Activated CD4-positive, alpha-beta T cell treated with anti-CD3 and anti-CD28 coated beads, Interleukin-2, amount 10 ng/mL, durations not matched to agents 7 days and 5 days (primary cell): ENCODE measurements at regions not wholly inside any gene's neighbourhood (a gene's known extent, or its start where the extent isn't known, plus 50 kb on each side); places are given as distances from the start of the nearest gene placed in this dataset.
"Not testable (repeated sequence)": the region's sequence is repeated elsewhere in the genome, so short reads cannot be mapped to it uniquely, and the experiment has no call there.

Experiments
- CTCF ChIA-PET: fragments of 350-600 bp; sonication (Branson Sonifier 250); formaldehyde crosslinking; loops from one replicate; lab custom pipeline; 2021; ENCODE audit warnings: antibody characterized with exemption; lab: Charles Lee
- POLR2A ChIA-PET: fragments of 350-600 bp; sonication (Branson Sonifier 250); formaldehyde crosslinking; loops from one replicate; lab custom pipeline; 2021; ENCODE audit warnings: antibody characterized with exemption; lab: Charles Lee
- DNase-seq: peaks from one replicate; pipeline ENCODE4 v3.0.0-alpha.2; 2020
- H3K27ac Mint-ChIP-seq: one replicate; pipeline ENCODE4 v1.8.0; 2021; ENCODE audit warnings: mild to moderate bottlenecking, moderate library complexity, mixed read lengths
- H3K27me3 Mint-ChIP-seq: one replicate; pipeline ENCODE4 v1.8.0; 2021; ENCODE audit warnings: mixed read lengths
- H3K36me3 Mint-ChIP-seq: one replicate; pipeline ENCODE4 v1.8.0; 2021; ENCODE audit warnings: low read depth, mixed read lengths
- H3K4me1 Mint-ChIP-seq: one replicate; pipeline ENCODE4 v1.8.0; 2021; ENCODE audit warnings: mixed read lengths
- H3K4me3 Mint-ChIP-seq: one replicate; pipeline ENCODE4 v1.8.0; 2021; ENCODE audit warnings: mild to moderate bottlenecking, moderate library complexity, mixed read lengths
- H3K9me3 Mint-ChIP-seq: one replicate; pipeline ENCODE4 v1.8.0; 2021; ENCODE audit warnings: mixed read lengths

- Mint-ChIP-seq H3K9me3 (peaks cover 13% of the 10 kb centered on the region), H3K27ac (no peak overlapping the region), H3K36me3 (no peaks in the 10 kb centered on the region), H3K4me1 (no peaks in the 10 kb centered on the region), H3K4me3 (no peak overlapping the region), H3K27me3 (no peaks in the 10 kb centered on the region)
- POLR2A ChIA-PET = no interaction called here
- no peak for DNase-seq
- CTCF ChIA-PET = no interaction called here
These were observed 179.2 kb upstream of the AUTS2 start for GRCh38 chr7:69418869-69419670.

GRCh38 chr7:69419934-69420333 lies 178.3 kb upstream of the AUTS2 start:
- no peak overlapping the region for H3K4me3 Mint-ChIP-seq
- ChIA-PET POLR2A (no interaction called here), CTCF (no interaction called here)
- H3K4me1 Mint-ChIP-seq = no peaks in the 10 kb centered on the region
- no peak for DNase-seq
- peaks cover 10% of the 10 kb centered on the region for H3K9me3 Mint-ChIP-seq
- no peaks in the 10 kb centered on the region for H3K27me3 Mint-ChIP-seq
- H3K27ac Mint-ChIP-seq = no peak overlapping the region
- no peaks in the 10 kb centered on the region for H3K36me3 Mint-ChIP-seq

- no peak for DNase-seq
- H3K4me3 Mint-ChIP-seq = no peak overlapping the region
- no peaks in the 10 kb centered on the region for H3K27me3 Mint-ChIP-seq
- POLR2A ChIA-PET = no interaction called here
- CTCF ChIA-PET = interaction anchor here (0.8 kb wide), 1 partner anchor 14 kb away, joined by 3 read pairs; no protein-coding TSS in a partner anchor
- no peaks in the 10 kb centered on the region for H3K36me3 Mint-ChIP-seq
- H3K27ac Mint-ChIP-seq = no peak overlapping the region
- no peaks in the 10 kb centered on the region for H3K4me1 Mint-ChIP-seq
- H3K9me3 Mint-ChIP-seq = peaks cover 4% of the 10 kb centered on the region
These were observed 175.7 kb upstream of the AUTS2 start for GRCh38 chr7:69422574-69422985.

- DNase-seq = no peak
- H3K4me1 Mint-ChIP-seq = no peaks in the 10 kb centered on the region
- POLR2A ChIA-PET = no interaction called here
- no peak overlapping the region for H3K4me3 Mint-ChIP-seq
- H3K36me3 Mint-ChIP-seq = no peaks in the 10 kb centered on the region
- peaks cover 2% of the 10 kb centered on the region for H3K9me3 Mint-ChIP-seq
- H3K27ac Mint-ChIP-seq = no peak overlapping the region
- CTCF ChIA-PET = no interaction called here
- H3K27me3 Mint-ChIP-seq = peaks cover 12% of the 10 kb centered on the region
These were observed 171.6 kb upstream of the AUTS2 start for GRCh38 chr7:69426705-69427104.

- CTCF ChIA-PET = no interaction called here
- Mint-ChIP-seq H3K4me3 (no peak overlapping the region), H3K36me3 (no peaks in the 10 kb centered on the region), H3K27me3 (peaks cover 12% of the 10 kb centered on the region), H3K27ac (no peak overlapping the region), H3K4me1 (no peaks in the 10 kb centered on the region), H3K9me3 (peaks cover 8% of the 10 kb centered on the region)
- POLR2A ChIA-PET = no interaction called here
- DNase-seq = no peak
These were observed 170.2 kb upstream of the AUTS2 start for GRCh38 chr7:69428089-69428488.

GRCh38 chr7:69429911-69430383 lies 168.3 kb upstream of the AUTS2 start:
- Mint-ChIP-seq H3K27me3 (peaks cover 12% of the 10 kb centered on the region), H3K9me3 (peaks cover 12% of the 10 kb centered on the region), H3K27ac (no peak overlapping the region), H3K4me3 (no peak overlapping the region), H3K36me3 (no peaks in the 10 kb centered on the region), H3K4me1 (no peaks in the 10 kb centered on the region)
- no peak for DNase-seq
- ChIA-PET POLR2A (no interaction called here), CTCF (interaction anchor here (0.6 to 1.2 kb wide), 2 partner anchors 40 to 44 kb away, joined by 3 read pairs; no protein-coding TSS in a partner anchor)

- Mint-ChIP-seq H3K36me3 (no peaks in the 10 kb centered on the region), H3K4me3 (no peak overlapping the region), H3K27ac (no peak overlapping the region), H3K27me3 (peaks cover 12% of the 10 kb centered on the region), H3K9me3 (peaks cover 10% of the 10 kb centered on the region), H3K4me1 (no peaks in the 10 kb centered on the region)
- POLR2A ChIA-PET = no interaction called here
- CTCF ChIA-PET = no interaction called here
- no peak for DNase-seq
These were observed 167.8 kb upstream of the AUTS2 start for GRCh38 chr7:69430384-69431021.

GRCh38 chr7:69431626-69432025 lies 166.6 kb upstream of the AUTS2 start:
- H3K27ac Mint-ChIP-seq = no peak overlapping the region
- DNase-seq = no peak
- CTCF ChIA-PET = no interaction called here
- peaks cover 12% of the 10 kb centered on the region for H3K27me3 Mint-ChIP-seq
- no peaks in the 10 kb centered on the region for H3K4me1 Mint-ChIP-seq
- peaks cover 10% of the 10 kb centered on the region for H3K9me3 Mint-ChIP-seq
- POLR2A ChIA-PET = no interaction called here
- H3K36me3 Mint-ChIP-seq = no peaks in the 10 kb centered on the region
- no peak overlapping the region for H3K4me3 Mint-ChIP-seq

GRCh38 chr7:69432276-69432675 lies 166.0 kb upstream of the AUTS2 start:
- POLR2A ChIA-PET, DNase-seq, H3K36me3 Mint-ChIP-seq, H3K4me3 Mint-ChIP-seq, H3K9me3 Mint-ChIP-seq, H3K27ac Mint-ChIP-seq, H3K4me1 Mint-ChIP-seq, CTCF ChIA-PET: not testable (repeated sequence)
- H3K27me3 Mint-ChIP-seq = peaks cover 12% of the 10 kb centered on the region

GRCh38 chr7:69433081-69433480 lies 165.2 kb upstream of the AUTS2 start:
- no peak overlapping the region for H3K4me3 Mint-ChIP-seq
- no peak overlapping the region for H3K27ac Mint-ChIP-seq
- H3K27me3 Mint-ChIP-seq = peaks cover 12% of the 10 kb centered on the region
- H3K36me3 Mint-ChIP-seq = no peaks in the 10 kb centered on the region
- DNase-seq = no peak
- no peaks in the 10 kb centered on the region for H3K4me1 Mint-ChIP-seq
- H3K9me3 Mint-ChIP-seq = peaks cover 10% of the 10 kb centered on the region
- POLR2A ChIA-PET = no interaction called here
- CTCF ChIA-PET = no interaction called here

- Mint-ChIP-seq H3K4me3 (no peak overlapping the region), H3K27ac (no peak overlapping the region), H3K36me3 (no peaks in the 10 kb centered on the region), H3K27me3 (peaks cover 12% of the 10 kb centered on the region), H3K9me3 (peaks cover 17% of the 10 kb centered on the region), H3K4me1 (no peaks in the 10 kb centered on the region)
- CTCF ChIA-PET = no interaction called here
- POLR2A ChIA-PET = no interaction called here
- DNase-seq = no peak
These were observed 163.9 kb upstream of the AUTS2 start for GRCh38 chr7:69434398-69434815.

- no peak overlapping the region for H3K27ac Mint-ChIP-seq
- ChIA-PET POLR2A (no interaction called here), CTCF (no interaction called here)
- no peaks in the 10 kb centered on the region for H3K4me1 Mint-ChIP-seq
- H3K4me3 Mint-ChIP-seq = no peak overlapping the region
- peaks cover 26% of the 10 kb centered on the region for H3K9me3 Mint-ChIP-seq
- peaks cover 3% of the 10 kb centered on the region for H3K27me3 Mint-ChIP-seq
- H3K36me3 Mint-ChIP-seq = no peaks in the 10 kb centered on the region
- no peak for DNase-seq
These were observed 162.6 kb upstream of the AUTS2 start for GRCh38 chr7:69435711-69436110.

- no peaks in the 10 kb centered on the region for H3K36me3 Mint-ChIP-seq
- H3K4me1 Mint-ChIP-seq = no peaks in the 10 kb centered on the region
- peaks cover 31% of the 10 kb centered on the region for H3K9me3 Mint-ChIP-seq
- no peak overlapping the region for H3K27ac Mint-ChIP-seq
- ChIA-PET CTCF (interaction anchor here (0.9 kb wide), 1 partner anchor 14 kb away, joined by 3 read pairs; no protein-coding TSS in a partner anchor), POLR2A (interaction anchor here (0.7 kb wide), 1 partner anchor 23 kb away, joined by 3 read pairs; no protein-coding TSS in a partner anchor)
- H3K27me3 Mint-ChIP-seq = no peaks in the 10 kb centered on the region
- no peak for DNase-seq
- H3K4me3 Mint-ChIP-seq = no peak overlapping the region
These were observed 161.3 kb upstream of the AUTS2 start for GRCh38 chr7:69436946-69437345.
